ENCODE measurements at regions not wholly inside any gene's neighbourhood (a gene's known extent, or its start where the extent isn't known, plus 50 kb on each side); places are given as distances from the start of the nearest gene placed in this dataset.

DNA sequence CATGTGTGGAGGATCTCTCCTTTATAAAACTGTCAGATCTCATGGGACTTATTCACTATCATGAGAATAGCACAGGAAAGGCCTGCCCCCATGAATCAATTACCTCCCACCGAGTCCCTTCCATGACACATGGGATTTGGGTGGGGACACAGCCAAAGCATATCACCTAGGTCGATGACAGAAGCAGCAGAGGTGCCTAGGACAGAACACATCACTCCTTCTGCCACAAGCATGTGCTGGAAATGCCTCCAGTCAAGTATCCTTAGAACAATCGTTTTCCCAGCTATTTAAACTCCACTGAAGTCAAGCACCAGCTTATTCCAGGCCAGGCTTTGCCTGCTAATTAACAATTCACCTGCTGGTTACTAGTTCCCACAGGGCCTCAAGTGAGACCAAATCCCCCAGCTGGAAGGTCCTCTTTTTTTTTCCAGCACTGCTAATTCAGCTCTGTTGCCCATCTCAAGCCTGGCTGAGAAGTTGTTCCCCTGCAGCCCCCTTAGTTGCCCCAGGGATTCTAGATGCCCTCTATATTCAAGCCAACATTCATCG lies 212.3 kb upstream of the NUDT4 start:
- Histone ChIP-seq H3K9me3 (ENCODE audit: control insufficient read depth, insufficient read depth, low read depth, low read length) (no peaks in the 10 kb centered on the region), H3K4me3 (replicated peaks in 1 of 4; ENCODE audit: control extremely low read depth in 1 of 4, insufficient read depth in 1 of 4, low read depth in 3 of 4, low read length in 4 of 4) (no peak overlapping the region), H3K79me2 (ENCODE audit: control insufficient read depth, insufficient read depth, low read length) (no peaks in the 10 kb centered on the region), H3K9ac (ENCODE audit: insufficient read depth, low read length) (no peak overlapping the region), H3K27ac (ENCODE audit: insufficient read depth, low read length) (no peak overlapping the region), H2AFZ (ENCODE audit: low read length) (no peak overlapping the region), H3K36me3 (ENCODE audit: control insufficient read depth, insufficient read depth, low read length) (no peaks in the 10 kb centered on the region), H4K20me1 (ENCODE audit: control insufficient read depth, extremely low read depth, insufficient read depth, low read length) (no peaks in the 10 kb centered on the region), H3K4me2 (ENCODE audit: extremely low read depth, insufficient read depth, low read length) (no peak overlapping the region), H3K4me1 (ENCODE audit: control insufficient read depth, extremely low read depth, insufficient read depth, low read length) (no peaks in the 10 kb centered on the region), H3K27me3 (ENCODE audit: control insufficient read depth, insufficient read depth, low read length) (no peaks in the 10 kb centered on the region)
- TF ChIP-seq, protein P1, sequence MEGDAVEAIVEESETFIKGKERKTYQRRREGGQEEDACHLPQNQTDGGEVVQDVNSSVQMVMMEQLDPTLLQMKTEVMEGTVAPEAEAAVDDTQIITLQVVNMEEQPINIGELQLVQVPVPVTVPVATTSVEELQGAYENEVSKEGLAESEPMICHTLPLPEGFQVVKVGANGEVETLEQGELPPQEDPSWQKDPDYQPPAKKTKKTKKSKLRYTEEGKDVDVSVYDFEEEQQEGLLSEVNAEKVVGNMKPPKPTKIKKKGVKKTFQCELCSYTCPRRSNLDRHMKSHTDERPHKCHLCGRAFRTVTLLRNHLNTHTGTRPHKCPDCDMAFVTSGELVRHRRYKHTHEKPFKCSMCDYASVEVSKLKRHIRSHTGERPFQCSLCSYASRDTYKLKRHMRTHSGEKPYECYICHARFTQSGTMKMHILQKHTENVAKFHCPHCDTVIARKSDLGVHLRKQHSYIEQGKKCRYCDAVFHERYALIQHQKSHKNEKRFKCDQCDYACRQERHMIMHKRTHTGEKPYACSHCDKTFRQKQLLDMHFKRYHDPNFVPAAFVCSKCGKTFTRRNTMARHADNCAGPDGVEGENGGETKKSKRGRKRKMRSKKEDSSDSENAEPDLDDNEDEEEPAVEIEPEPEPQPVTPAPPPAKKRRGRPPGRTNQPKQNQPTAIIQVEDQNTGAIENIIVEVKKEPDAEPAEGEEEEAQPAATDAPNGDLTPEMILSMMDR (conservative IDR thresholded peaks at IDR 0.05 in 1 of 2, IDR thresholded peaks at IDR 0.05 in 1 of 2; ENCODE audit: low read depth in 1 of 2, low read length in 2 of 2) = no peak
- TF ChIP-seq EZH2 (IDR thresholded peaks at IDR 0.05; ENCODE audit: low read length, missing control alignments) = no peak
- no peak for DNase-seq (ENCODE audit: low read depth in 2 of 2)

- Histone ChIP-seq H3K9me3 (ENCODE audit: control insufficient read depth, insufficient read depth, low read depth, low read length) (no peaks in the 10 kb centered on the region), H3K4me3 (replicated peaks in 1 of 4; ENCODE audit: control extremely low read depth in 1 of 4, insufficient read depth in 1 of 4, low read depth in 3 of 4, low read length in 4 of 4) (no peak overlapping the region), H3K27me3 (ENCODE audit: control insufficient read depth, insufficient read depth, low read length) (no peaks in the 10 kb centered on the region), H3K79me2 (ENCODE audit: control insufficient read depth, insufficient read depth, low read length) (no peaks in the 10 kb centered on the region), H3K9ac (ENCODE audit: insufficient read depth, low read length) (no peak overlapping the region), H2AFZ (ENCODE audit: low read length) (no peak overlapping the region), H3K4me1 (ENCODE audit: control insufficient read depth, extremely low read depth, insufficient read depth, low read length) (no peaks in the 10 kb centered on the region), H3K36me3 (ENCODE audit: control insufficient read depth, insufficient read depth, low read length) (no peaks in the 10 kb centered on the region), H4K20me1 (ENCODE audit: control insufficient read depth, extremely low read depth, insufficient read depth, low read length) (no peaks in the 10 kb centered on the region), H3K27ac (ENCODE audit: insufficient read depth, low read length) (no peak overlapping the region), H3K4me2 (ENCODE audit: extremely low read depth, insufficient read depth, low read length) (no peak overlapping the region)
- TF ChIP-seq EZH2 (IDR thresholded peaks at IDR 0.05; ENCODE audit: low read length, missing control alignments) = no peak
- DNase-seq (ENCODE audit: low read depth in 2 of 2) = no peak
Observed at GRCh38 chr12:93166541-93167307, 211.0 kb upstream of the NUDT4 start.

- H4K20me1 ChIP-seq (ENCODE audit: control insufficient read depth, extremely low read depth, insufficient read depth, low read length) = no peaks in the 10 kb centered on the region
Observed at GRCh38 chr12:93167331-93167730, 210.4 kb upstream of the NUDT4 start.

More at GRCh38 chr12:93167331-93167730, 210.4 kb upstream of the NUDT4 start:
- no peaks in the 10 kb centered on the region for H3K9me3 ChIP-seq (ENCODE audit: control insufficient read depth, insufficient read depth, low read depth, low read length)
- H3K4me2 ChIP-seq (ENCODE audit: extremely low read depth, insufficient read depth, low read length) = no peak overlapping the region
- DNase-seq (ENCODE audit: low read depth in 2 of 2) = no peak
- TF ChIP-seq, protein P1 (conservative IDR thresholded peaks at IDR 0.05 in 1 of 2, IDR thresholded peaks at IDR 0.05 in 1 of 2; ENCODE audit: low read depth in 1 of 2, low read length in 2 of 2) = no peak
- TF ChIP-seq EZH2 (IDR thresholded peaks at IDR 0.05; ENCODE audit: low read length, missing control alignments) = no peak
- H3K36me3 ChIP-seq (ENCODE audit: control insufficient read depth, insufficient read depth, low read length) = no peaks in the 10 kb centered on the region
- no peak overlapping the region for H2AFZ ChIP-seq (ENCODE audit: low read length)
- no peaks in the 10 kb centered on the region for H3K27me3 ChIP-seq (ENCODE audit: control insufficient read depth, insufficient read depth, low read length)
- H3K27ac ChIP-seq (ENCODE audit: insufficient read depth, low read length) = no peak overlapping the region
- H3K4me1 ChIP-seq (ENCODE audit: control insufficient read depth, extremely low read depth, insufficient read depth, low read length) = no peaks in the 10 kb centered on the region
- no peak overlapping the region for H3K9ac ChIP-seq (ENCODE audit: insufficient read depth, low read length)
- no peaks in the 10 kb centered on the region for H3K79me2 ChIP-seq (ENCODE audit: control insufficient read depth, insufficient read depth, low read length)
- no peak overlapping the region for H3K4me3 ChIP-seq (replicated peaks in 1 of 4; ENCODE audit: control extremely low read depth in 1 of 4, insufficient read depth in 1 of 4, low read depth in 3 of 4, low read length in 4 of 4)
